C4-2B (cell line): ENCODE measurements at regions not wholly inside any gene's neighbourhood (a gene's known extent, or its start where the extent isn't known, plus 50 kb on each side); places are given as distances from the start of the nearest gene placed in this dataset.

Source experiments
- CTCF ChIP-seq: fragments of 450-650 bp; conservative IDR thresholded peaks from 2 replicates; pipeline ENCODE4 v1.5.1; 2017; ENCODE audit warnings: mild to moderate bottlenecking
- ZFX ChIP-seq: fragments of 450-650 bp; IDR thresholded peaks from 2 replicates; pipeline ENCODE4 v1.6.1; 2017

- no peak for TF ChIP-seq CTCF
- TF ChIP-seq ZFX, result no peak
These were observed 291.3 kb downstream of the SEMA3D start for GRCh38 chr7:84895563-84895962.
